ENCODE measurements at regions not wholly inside any gene's neighbourhood (a gene's known extent, or its start where the extent isn't known, plus 50 kb on each side); places are given as distances from the start of the nearest gene placed in this dataset.

DNA sequence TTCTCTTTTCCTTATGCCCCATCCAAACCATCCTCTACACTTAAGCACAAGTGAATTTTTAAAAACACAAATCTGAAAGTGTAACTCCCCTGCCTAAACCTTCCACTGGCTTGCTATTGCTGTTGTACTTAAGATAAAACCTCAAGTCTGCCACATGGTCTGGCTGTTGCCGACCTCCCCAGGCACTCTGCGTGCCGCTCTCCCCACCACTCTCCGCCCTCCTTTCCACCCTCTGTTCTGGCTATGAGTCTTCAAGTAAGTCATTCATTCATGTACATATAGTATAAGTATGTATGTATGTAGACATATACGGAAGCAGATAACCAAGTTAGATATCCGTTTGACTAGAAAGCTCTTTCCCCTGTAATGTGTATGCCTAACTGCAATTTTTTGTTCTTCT lies 94.7 kb upstream of the ANKRD55 start:
- TF ChIP-seq, protein P1, sequence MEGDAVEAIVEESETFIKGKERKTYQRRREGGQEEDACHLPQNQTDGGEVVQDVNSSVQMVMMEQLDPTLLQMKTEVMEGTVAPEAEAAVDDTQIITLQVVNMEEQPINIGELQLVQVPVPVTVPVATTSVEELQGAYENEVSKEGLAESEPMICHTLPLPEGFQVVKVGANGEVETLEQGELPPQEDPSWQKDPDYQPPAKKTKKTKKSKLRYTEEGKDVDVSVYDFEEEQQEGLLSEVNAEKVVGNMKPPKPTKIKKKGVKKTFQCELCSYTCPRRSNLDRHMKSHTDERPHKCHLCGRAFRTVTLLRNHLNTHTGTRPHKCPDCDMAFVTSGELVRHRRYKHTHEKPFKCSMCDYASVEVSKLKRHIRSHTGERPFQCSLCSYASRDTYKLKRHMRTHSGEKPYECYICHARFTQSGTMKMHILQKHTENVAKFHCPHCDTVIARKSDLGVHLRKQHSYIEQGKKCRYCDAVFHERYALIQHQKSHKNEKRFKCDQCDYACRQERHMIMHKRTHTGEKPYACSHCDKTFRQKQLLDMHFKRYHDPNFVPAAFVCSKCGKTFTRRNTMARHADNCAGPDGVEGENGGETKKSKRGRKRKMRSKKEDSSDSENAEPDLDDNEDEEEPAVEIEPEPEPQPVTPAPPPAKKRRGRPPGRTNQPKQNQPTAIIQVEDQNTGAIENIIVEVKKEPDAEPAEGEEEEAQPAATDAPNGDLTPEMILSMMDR (IDR thresholded peaks at IDR 0.05), result no peak
- TF ChIP-seq POLR2A (IDR thresholded peaks at IDR 0.05), result no peak

All from right lobe of liver (tissue), 4 donors.